HepG2 (cell line): ENCODE measurements at regions not wholly inside any gene's neighbourhood (a gene's known extent, or its start where the extent isn't known, plus 50 kb on each side); places are given as distances from the start of the nearest gene placed in this dataset.

Experiments used
- ARID2 ChIP-seq: sonication (generic); formaldehyde crosslinking; IDR thresholded peaks from 2 replicates; pipeline ENCODE4 v1.8.1; 2022; ENCODE audit warnings: mild to moderate bottlenecking, missing genetic modification reagents, borderline replicate concordance
- ASH2L ChIP-seq: fragments of 300-600, 200-600 bp; sonication (generic); IDR thresholded peaks from 2 replicates; pipeline ENCODE4 v1.7.0; 2017; ENCODE audit warnings: low read depth, mild to moderate bottlenecking, moderate library complexity, mixed read lengths, low read length; ENCODE audit not compliant: insufficient read length
- HDAC1 ChIP-seq: sonication (generic); formaldehyde crosslinking; IDR thresholded peaks from 2 replicates; pipeline ENCODE4 v1.5.1; 2020; ENCODE audit warnings: mild to moderate bottlenecking, missing genetic modification reagents
- NCOA2 ChIP-seq: sonication (generic); formaldehyde crosslinking; IDR thresholded peaks from 2 replicates; pipeline ENCODE4 v1.8.0; 2022; ENCODE audit warnings: inconsistent platforms
- NRL ChIP-seq: sonication (generic); formaldehyde crosslinking; IDR thresholded peaks from 2 replicates; pipeline ENCODE4 v1.5.0; 2020; ENCODE audit warnings: missing genetic modification reagents, mild to moderate bottlenecking, moderate library complexity, borderline replicate concordance
- PCBP2 ChIP-seq: fragments of 200-400 bp; formaldehyde crosslinking; optimal IDR thresholded peaks from 2 replicates; pipeline ENCODE3; 2018; ENCODE audit warnings: low read length, low read depth; ENCODE audit not compliant: poor library complexity, severe bottlenecking
- POLR2AphosphoS5 ChIP-seq: IDR thresholded peaks from 2 replicates; pipeline ENCODE4 v1.6.1; 2012; ENCODE audit warnings: low read depth, low read length
- SALL1 ChIP-seq: sonication (generic); formaldehyde crosslinking; IDR thresholded peaks from 2 replicates; pipeline ENCODE4 v1.8.0; 2022; ENCODE audit warnings: mild to moderate bottlenecking, missing genetic modification reagents
- ZNF17 ChIP-seq: sonication (generic); formaldehyde crosslinking; IDR thresholded peaks from 2 replicates; pipeline ENCODE4 v1.5.0; 2020; ENCODE audit warnings: mild to moderate bottlenecking, missing genetic modification reagents
- ZNF362 ChIP-seq: sonication (generic); formaldehyde crosslinking; IDR thresholded peaks from 2 replicates; pipeline ENCODE4 v1.4.0; 2020; ENCODE audit warnings: missing genetic modification reagents, mild to moderate bottlenecking, borderline replicate concordance
- ZNF563 ChIP-seq: sonication (generic); formaldehyde crosslinking; IDR thresholded peaks from 2 replicates; pipeline ENCODE4 v1.8.0; 2022; ENCODE audit warnings: mild to moderate bottlenecking, moderate library complexity, missing genetic modification reagents
- ZNF652 ChIP-seq: IDR thresholded peaks from 2 replicates; pipeline ENCODE4 v1.6.1; 2016; ENCODE audit warnings: low read depth, borderline replicate concordance
- ZNF775 ChIP-seq: sonication (generic); formaldehyde crosslinking; IDR thresholded peaks from 2 replicates; pipeline ENCODE4 v1.4.0; 2020; ENCODE audit warnings: missing genetic modification reagents, mild to moderate bottlenecking, moderate library complexity, borderline replicate concordance
- TF ChIP-seq, protein P1 (sequence below): sonication (generic); formaldehyde crosslinking; IDR thresholded peaks from 2 replicates; pipeline ENCODE4 v1.5.0; 2020; ENCODE audit warnings: mild to moderate bottlenecking, missing genetic modification reagents
- TF ChIP-seq, protein P2 (sequence below): IDR thresholded peaks from 2 replicates; pipeline ENCODE4 v1.6.1; 2018; ENCODE audit warnings: missing genetic modification reagents, mild to moderate bottlenecking, missing compliant biosample characterization
- TF ChIP-seq, protein P3 (sequence below): sonication (generic); formaldehyde crosslinking; IDR thresholded peaks from 2 replicates; pipeline ENCODE4 v1.5.0; 2020; ENCODE audit warnings: mild to moderate bottlenecking, missing genetic modification reagents, moderate library complexity
- TF ChIP-seq, protein P4 (sequence below): sonication (generic); formaldehyde crosslinking; IDR thresholded peaks from 2 replicates; pipeline ENCODE4 v1.5.0; 2020; ENCODE audit warnings: missing genetic modification reagents, mild to moderate bottlenecking, borderline replicate concordance
- TF ChIP-seq, protein P5 (sequence below): sonication (generic); formaldehyde crosslinking; IDR thresholded peaks from 2 replicates; pipeline ENCODE4 v1.4.0; 2020; ENCODE audit warnings: missing genetic modification reagents

DNA sequence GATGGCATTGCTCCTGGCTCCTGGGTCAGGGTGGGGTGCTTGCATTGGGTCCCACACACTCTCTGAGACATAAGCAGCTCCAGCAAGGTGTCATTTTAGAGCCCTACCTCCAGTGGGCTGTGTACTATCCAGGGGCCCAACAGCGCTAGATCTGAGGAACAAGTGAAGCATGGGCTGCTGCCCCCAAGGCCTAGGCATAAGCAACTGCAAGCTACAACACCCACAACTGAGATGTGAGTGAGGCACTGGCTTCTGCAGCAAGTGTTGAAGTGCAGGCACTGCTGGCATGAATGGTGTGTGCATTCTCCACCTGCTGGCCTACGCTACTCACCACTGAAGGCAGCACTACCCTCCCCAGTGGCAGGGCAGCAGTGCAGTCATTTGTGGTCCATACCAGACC, 81.0 kb upstream of the STK39 start (continued):
- TF ChIP-seq, protein P1, sequence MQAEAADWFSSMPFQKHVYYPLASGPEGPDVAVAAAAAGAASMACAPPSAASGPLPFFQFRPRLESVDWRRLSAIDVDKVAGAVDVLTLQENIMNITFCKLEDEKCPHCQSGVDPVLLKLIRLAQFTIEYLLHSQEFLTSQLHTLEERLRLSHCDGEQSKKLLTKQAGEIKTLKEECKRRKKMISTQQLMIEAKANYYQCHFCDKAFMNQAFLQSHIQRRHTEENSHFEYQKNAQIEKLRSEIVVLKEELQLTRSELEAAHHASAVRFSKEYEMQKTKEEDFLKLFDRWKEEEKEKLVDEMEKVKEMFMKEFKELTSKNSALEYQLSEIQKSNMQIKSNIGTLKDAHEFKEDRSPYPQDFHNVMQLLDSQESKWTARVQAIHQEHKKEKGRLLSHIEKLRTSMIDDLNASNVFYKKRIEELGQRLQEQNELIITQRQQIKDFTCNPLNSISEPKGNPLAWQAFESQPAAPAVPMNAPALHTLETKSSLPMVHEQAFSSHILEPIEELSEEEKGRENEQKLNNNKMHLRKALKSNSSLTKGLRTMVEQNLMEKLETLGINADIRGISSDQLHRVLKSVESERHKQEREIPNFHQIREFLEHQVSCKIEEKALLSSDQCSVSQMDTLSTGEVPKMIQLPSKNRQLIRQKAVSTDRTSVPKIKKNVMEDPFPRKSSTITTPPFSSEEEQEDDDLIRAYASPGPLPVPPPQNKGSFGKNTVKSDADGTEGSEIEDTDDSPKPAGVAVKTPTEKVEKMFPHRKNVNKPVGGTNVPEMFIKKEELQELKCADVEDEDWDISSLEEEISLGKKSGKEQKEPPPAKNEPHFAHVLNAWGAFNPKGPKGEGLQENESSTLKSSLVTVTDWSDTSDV (CRISPR knock-in tag) = no peak
- TF ChIP-seq ASH2L (no peak), SALL1 (CRISPR knock-in tag) (0 out of 2 replicates have a peak, but pooled peaks have one; percentile 15), ZNF775 (no peak), PCBP2 (no peak), NCOA2 (CRISPR knock-in tag) (no peak), HDAC1 (CRISPR knock-in tag) (no peak), ZNF17 (no peak), ARID2 (CRISPR knock-in tag) (no peak), ZNF362 (CRISPR knock-in tag) (no peak), NRL (CRISPR knock-in tag) (0 out of 2 replicates have a peak, but pooled peaks have one; percentile 34), ZNF652 (CRISPR knock-in tag) (no peak), POLR2AphosphoS5 (no peak), ZNF563 (CRISPR knock-in tag) (no peak)
- TF ChIP-seq, protein P2, sequence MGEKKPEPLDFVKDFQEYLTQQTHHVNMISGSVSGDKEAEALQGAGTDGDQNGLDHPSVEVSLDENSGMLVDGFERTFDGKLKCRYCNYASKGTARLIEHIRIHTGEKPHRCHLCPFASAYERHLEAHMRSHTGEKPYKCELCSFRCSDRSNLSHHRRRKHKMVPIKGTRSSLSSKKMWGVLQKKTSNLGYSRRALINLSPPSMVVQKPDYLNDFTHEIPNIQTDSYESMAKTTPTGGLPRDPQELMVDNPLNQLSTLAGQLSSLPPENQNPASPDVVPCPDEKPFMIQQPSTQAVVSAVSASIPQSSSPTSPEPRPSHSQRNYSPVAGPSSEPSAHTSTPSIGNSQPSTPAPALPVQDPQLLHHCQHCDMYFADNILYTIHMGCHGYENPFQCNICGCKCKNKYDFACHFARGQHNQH = no peak
- TF ChIP-seq, protein P3, sequence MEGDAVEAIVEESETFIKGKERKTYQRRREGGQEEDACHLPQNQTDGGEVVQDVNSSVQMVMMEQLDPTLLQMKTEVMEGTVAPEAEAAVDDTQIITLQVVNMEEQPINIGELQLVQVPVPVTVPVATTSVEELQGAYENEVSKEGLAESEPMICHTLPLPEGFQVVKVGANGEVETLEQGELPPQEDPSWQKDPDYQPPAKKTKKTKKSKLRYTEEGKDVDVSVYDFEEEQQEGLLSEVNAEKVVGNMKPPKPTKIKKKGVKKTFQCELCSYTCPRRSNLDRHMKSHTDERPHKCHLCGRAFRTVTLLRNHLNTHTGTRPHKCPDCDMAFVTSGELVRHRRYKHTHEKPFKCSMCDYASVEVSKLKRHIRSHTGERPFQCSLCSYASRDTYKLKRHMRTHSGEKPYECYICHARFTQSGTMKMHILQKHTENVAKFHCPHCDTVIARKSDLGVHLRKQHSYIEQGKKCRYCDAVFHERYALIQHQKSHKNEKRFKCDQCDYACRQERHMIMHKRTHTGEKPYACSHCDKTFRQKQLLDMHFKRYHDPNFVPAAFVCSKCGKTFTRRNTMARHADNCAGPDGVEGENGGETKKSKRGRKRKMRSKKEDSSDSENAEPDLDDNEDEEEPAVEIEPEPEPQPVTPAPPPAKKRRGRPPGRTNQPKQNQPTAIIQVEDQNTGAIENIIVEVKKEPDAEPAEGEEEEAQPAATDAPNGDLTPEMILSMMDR (CRISPR knock-in tag) = peak; percentile 49
- TF ChIP-seq, protein P4, sequence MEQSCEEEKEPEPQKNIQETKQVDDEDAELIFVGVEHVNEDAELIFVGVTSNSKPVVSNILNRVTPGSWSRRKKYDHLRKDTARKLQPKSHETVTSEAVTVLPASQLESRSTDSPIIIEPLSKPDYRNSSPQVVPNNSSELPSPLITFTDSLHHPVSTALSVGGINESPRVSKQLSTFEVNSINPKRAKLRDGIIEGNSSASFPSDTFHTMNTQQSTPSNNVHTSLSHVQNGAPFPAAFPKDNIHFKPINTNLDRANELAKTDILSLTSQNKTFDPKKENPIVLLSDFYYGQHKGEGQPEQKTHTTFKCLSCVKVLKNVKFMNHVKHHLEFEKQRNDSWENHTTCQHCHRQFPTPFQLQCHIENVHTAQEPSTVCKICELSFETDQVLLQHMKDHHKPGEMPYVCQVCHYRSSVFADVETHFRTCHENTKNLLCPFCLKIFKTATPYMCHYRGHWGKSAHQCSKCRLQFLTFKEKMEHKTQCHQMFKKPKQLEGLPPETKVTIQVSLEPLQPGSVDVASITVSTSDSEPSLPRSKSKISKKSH (CRISPR knock-in tag) = 0 out of 2 replicates have a peak, but pooled peaks have one; percentile 38
- TF ChIP-seq, protein P5, sequence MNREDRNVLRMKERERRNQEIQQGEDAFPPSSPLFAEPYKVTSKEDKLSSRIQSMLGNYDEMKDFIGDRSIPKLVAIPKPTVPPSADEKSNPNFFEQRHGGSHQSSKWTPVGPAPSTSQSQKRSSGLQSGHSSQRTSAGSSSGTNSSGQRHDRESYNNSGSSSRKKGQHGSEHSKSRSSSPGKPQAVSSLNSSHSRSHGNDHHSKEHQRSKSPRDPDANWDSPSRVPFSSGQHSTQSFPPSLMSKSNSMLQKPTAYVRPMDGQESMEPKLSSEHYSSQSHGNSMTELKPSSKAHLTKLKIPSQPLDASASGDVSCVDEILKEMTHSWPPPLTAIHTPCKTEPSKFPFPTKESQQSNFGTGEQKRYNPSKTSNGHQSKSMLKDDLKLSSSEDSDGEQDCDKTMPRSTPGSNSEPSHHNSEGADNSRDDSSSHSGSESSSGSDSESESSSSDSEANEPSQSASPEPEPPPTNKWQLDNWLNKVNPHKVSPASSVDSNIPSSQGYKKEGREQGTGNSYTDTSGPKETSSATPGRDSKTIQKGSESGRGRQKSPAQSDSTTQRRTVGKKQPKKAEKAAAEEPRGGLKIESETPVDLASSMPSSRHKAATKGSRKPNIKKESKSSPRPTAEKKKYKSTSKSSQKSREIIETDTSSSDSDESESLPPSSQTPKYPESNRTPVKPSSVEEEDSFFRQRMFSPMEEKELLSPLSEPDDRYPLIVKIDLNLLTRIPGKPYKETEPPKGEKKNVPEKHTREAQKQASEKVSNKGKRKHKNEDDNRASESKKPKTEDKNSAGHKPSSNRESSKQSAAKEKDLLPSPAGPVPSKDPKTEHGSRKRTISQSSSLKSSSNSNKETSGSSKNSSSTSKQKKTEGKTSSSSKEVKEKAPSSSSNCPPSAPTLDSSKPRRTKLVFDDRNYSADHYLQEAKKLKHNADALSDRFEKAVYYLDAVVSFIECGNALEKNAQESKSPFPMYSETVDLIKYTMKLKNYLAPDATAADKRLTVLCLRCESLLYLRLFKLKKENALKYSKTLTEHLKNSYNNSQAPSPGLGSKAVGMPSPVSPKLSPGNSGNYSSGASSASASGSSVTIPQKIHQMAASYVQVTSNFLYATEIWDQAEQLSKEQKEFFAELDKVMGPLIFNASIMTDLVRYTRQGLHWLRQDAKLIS (CRISPR knock-in tag) = no peak
